ENCODE measurements at regions not wholly inside any gene's neighbourhood (a gene's known extent, or its start where the extent isn't known, plus 50 kb on each side); places are given as distances from the start of the nearest gene placed in this dataset.

DNA sequence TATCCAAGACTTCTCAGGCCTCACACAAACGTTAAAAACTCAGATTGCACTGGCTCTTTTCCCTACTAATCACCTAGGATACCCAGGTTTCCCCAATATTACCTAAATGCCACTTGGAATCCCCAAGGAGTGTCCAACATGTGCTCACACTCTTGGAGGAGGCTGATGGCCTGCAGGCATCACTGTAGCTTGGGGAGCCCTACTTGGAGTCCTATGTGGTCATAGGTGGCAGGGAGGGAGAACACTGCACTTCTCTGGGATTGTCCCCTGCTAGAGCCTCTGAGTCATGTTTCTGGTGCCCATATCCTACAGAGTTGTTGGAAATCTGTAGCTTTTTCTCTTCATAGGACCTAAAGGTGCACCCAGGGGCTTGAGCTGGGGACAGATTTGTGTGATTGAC is 433.7 kb downstream of the ARHGEF28 start:
- CTCF ChIA-PET = interaction anchor here (0.6 kb wide), 1 partner anchor 586 kb away, joined by 3 read pairs; no protein-coding TSS in a partner anchor
- POLR2A ChIA-PET = no interaction called here
- Histone ChIP-seq H3K4me1 (ENCODE audit: control insufficient read depth, extremely low read depth, insufficient read depth, low read length) (peaks cover 9% of the 10 kb centered on the region), H2AFZ (ENCODE audit: low read depth, low read length) (no peak overlapping the region), H3K27ac (ENCODE audit: insufficient read depth, low read depth, low read length) (no peak overlapping the region), H4K20me1 (replicated peaks; ENCODE audit: control insufficient read depth, extremely low read depth, insufficient read depth, low read length) (no peaks in the 10 kb centered on the region), H3K27me3 (ENCODE audit: control insufficient read depth in 2 of 2, insufficient read depth in 2 of 2, low read length in 2 of 2) (no peaks in the 10 kb centered on the region), H3K9me1 (replicated peaks; ENCODE audit: control insufficient read depth, extremely low read depth, insufficient read depth, low read length) (no peaks in the 10 kb centered on the region), H3K79me2 (ENCODE audit: control insufficient read depth, insufficient read depth, low read length) (no peaks in the 10 kb centered on the region), H3K9me3 (replicated peaks; ENCODE audit: control insufficient read depth, insufficient read depth, low read length) (no peaks in the 10 kb centered on the region), H3K4me3 (replicated peaks in 1 of 3; ENCODE audit: insufficient read depth in 1 of 3, low read depth in 1 of 3, low read length in 3 of 3) (no peak overlapping the region), H3K4me2 (ENCODE audit: insufficient read depth, low read length) (no peak overlapping the region), H3K9ac (replicated peaks; ENCODE audit: extremely low read depth, insufficient read depth, low read length) (no peak overlapping the region), H3K36me3 (ENCODE audit: control insufficient read depth in 2 of 2, extremely low read depth in 1 of 2, insufficient read depth in 2 of 2, low read length in 2 of 2) (no peaks in the 10 kb centered on the region)
- DNase-seq (ENCODE audit: low read depth, low spot score) = no peak
- no peak for FAIRE-seq
- TF ChIP-seq EZH2 (IDR thresholded peaks at IDR 0.05; ENCODE audit: borderline replicate concordance, low read depth, low read length, severe bottlenecking) (no peak), JUN (IDR thresholded peaks at IDR 0.05; ENCODE audit: borderline replicate concordance, insufficient read depth, insufficient read length, low read depth) (no peak), POLR2AphosphoS5 (IDR thresholded peaks at IDR 0.05; ENCODE audit: insufficient read depth, low read depth, low read length) (no peak), POLR2A (IDR thresholded peaks at IDR 0.05; ENCODE audit: low read depth, low read length) (no peak), FOS (IDR thresholded peaks at IDR 0.05; ENCODE audit: borderline replicate concordance, insufficient read depth, low read length) (no peak), GATA2 (IDR thresholded peaks at IDR 0.05; ENCODE audit: insufficient read depth, insufficient read length, low read depth, low read length) (no peak), CTCF (IDR thresholded peaks at IDR 0.05; ENCODE audit: extremely low read depth in 1 of 2, insufficient read depth in 1 of 2, low read depth in 1 of 2, low read length in 2 of 2) (no peak), MYC (IDR thresholded peaks at IDR 0.05; ENCODE audit: low read depth, low read length) (no peak)
- TF ChIP-seq, protein P1, sequence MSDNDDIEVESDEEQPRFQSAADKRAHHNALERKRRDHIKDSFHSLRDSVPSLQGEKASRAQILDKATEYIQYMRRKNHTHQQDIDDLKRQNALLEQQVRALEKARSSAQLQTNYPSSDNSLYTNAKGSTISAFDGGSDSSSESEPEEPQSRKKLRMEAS (IDR thresholded peaks at IDR 0.05; ENCODE audit: insufficient read depth, insufficient read length) = no peak
- BruUV-seq (replicated peaks) = no TSS peak
- dilution Hi-C loops (cut with MboI; ENCODE audit: extremely low pct_ligation_motif_present, low sequenced_read_pairs) = no loop called here
- intact Hi-C loops (cut with micrococcal nuclease) = loop anchor here (5.0 kb wide), 1 partner anchor 143 kb away; no protein-coding TSS in a partner anchor

All from endothelial cell of umbilical vein (primary cell).